Vagina (tissue), 2 donors: ENCODE measurements at regions not wholly inside any gene's neighbourhood (a gene's known extent, or its start where the extent isn't known, plus 50 kb on each side); places are given as distances from the start of the nearest gene placed in this dataset.

Experiments
- DNase-seq, 2 donors: peaks; one replicate each; pipeline ENCODE4 v3.0.0-alpha.2; 2017; ENCODE audit errors: extremely low spot score in 2 of 2
- H3K27ac ChIP-seq: fragments of 200-600 bp; sonication (generic); one replicate; pipeline ENCODE4 v1.5.1; 2019
- H3K27me3 ChIP-seq: fragments of 200-600 bp; sonication (generic); one replicate; pipeline ENCODE4 v1.5.1; 2019
- H3K36me3 ChIP-seq, 2 donors: fragments of 200-600 bp; sonication (generic); one replicate each; pipeline ENCODE4 v1.5.1; 2017 to 2019
- H3K4me1 ChIP-seq: fragments of 200-600 bp; sonication (generic); one replicate; pipeline ENCODE4 v1.5.1; 2019
- H3K4me3 ChIP-seq, 2 donors: fragments of 200-600 bp; sonication (generic); 1 replicate in 1 of 2; 2 replicates in 1 of 2; pipeline ENCODE4 v1.5.1; 2016 to 2019
- H3K9me3 ChIP-seq: fragments of 200-600 bp; sonication (generic); one replicate; pipeline ENCODE4 v1.5.1; 2019
- CTCF ChIP-seq, 3 experiments: fragments of 450-650 bp in 2 of 3; fragments of 200-600 bp in 1 of 3; sonication (generic) in 1 of 3; IDR thresholded peaks; one replicate each; pipeline ENCODE4 v1.5.1; 2017 to 2019; ENCODE audit warnings: antibody characterized with exemption in 3 of 3, mild to moderate bottlenecking in 2 of 3, moderate library complexity in 2 of 3
- POLR2A ChIP-seq, 2 donors: fragments of 450-650 bp; IDR thresholded peaks; one replicate each; pipeline ENCODE4 v1.6.1; 2017; ENCODE audit warnings: antibody characterized with exemption in 2 of 2, mild to moderate bottlenecking in 2 of 2, moderate library complexity in 2 of 2
- POLR2AphosphoS5 ChIP-seq, 2 donors: sonication (generic); formaldehyde crosslinking; IDR thresholded peaks; one replicate each; pipeline ENCODE4 v1.9.0; 2017; ENCODE audit warnings: antibody characterized with exemption in 2 of 2, mild to moderate bottlenecking in 2 of 2, low read depth in 1 of 2; ENCODE audit not compliant: insufficient read depth in 1 of 2
- intact Hi-C: fragments of 100-400 bp; cut with DNase I; formaldehyde crosslinking; loops from one replicate; pipeline ENCODE4 v1.15.1; 2023

DNA sequence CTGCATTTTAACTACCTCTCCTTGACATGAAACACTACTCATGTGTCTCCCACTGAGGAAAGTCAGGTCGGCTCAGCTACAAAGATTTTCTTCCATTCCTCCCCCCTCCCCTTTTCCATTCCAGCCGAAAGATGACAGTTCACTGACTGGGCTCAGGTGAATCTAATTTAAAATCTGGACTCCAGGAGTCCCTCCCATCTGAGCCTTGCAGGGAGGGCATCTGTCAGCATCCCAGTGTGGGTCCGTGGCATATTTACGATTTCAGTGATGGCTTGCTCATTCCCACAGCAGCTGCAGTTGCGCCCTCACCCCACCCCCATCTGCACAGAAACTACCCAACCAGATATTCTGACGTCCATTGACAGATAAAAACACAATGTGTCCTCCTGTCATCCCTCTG lies 153.7 kb upstream of the ARRDC4 start:
- Histone ChIP-seq H3K36me3 (no peaks in the 10 kb centered on the region), H3K27ac (no peak overlapping the region), H3K9me3 (no peaks in the 10 kb centered on the region), H3K4me3 (no peak overlapping the region), H3K27me3 (no peaks in the 10 kb centered on the region), H3K4me1 (no peaks in the 10 kb centered on the region)
- no peak for DNase-seq
- intact Hi-C loops: no loop called here
- TF ChIP-seq POLR2A (IDR thresholded peaks at IDR 0.05) (no peak), POLR2AphosphoS5 (IDR thresholded peaks at IDR 0.05; ENCODE audit: insufficient read depth in 1 of 2, low read depth in 1 of 2) (no peak), CTCF (IDR thresholded peaks at IDR 0.05) (no peak)

DNA sequence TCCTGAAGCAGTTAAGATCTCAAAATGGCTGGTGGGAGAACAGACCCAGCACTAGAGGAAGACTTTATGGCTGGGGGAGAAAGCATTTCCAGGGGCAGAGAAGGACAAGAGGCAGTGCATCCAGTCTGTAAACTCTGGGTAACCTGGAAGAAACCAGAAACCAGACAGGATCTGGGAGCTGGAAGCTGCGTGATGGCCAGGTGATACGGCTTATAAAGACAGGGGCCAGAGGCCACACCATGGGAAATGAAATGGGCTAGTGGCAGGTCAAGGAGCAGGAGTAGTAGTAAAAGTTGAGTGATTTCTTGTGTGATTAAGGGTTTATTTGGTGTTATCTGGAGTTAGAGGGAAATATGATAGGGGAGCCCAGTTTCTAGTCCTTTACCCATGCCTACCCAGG lies 144.7 kb upstream of the ARRDC4 start:
- Histone ChIP-seq H3K4me3 (no peak overlapping the region), H3K27ac (no peak overlapping the region), H3K4me1 (no peaks in the 10 kb centered on the region), H3K9me3 (no peaks in the 10 kb centered on the region), H3K27me3 (no peaks in the 10 kb centered on the region), H3K36me3 (no peaks in the 10 kb centered on the region)
- no peak for DNase-seq
- TF ChIP-seq POLR2A (IDR thresholded peaks at IDR 0.05): no peak
- TF ChIP-seq POLR2AphosphoS5 (IDR thresholded peaks at IDR 0.05; ENCODE audit: insufficient read depth in 1 of 2, low read depth in 1 of 2): no peak
- intact Hi-C loops: no loop called here

DNA sequence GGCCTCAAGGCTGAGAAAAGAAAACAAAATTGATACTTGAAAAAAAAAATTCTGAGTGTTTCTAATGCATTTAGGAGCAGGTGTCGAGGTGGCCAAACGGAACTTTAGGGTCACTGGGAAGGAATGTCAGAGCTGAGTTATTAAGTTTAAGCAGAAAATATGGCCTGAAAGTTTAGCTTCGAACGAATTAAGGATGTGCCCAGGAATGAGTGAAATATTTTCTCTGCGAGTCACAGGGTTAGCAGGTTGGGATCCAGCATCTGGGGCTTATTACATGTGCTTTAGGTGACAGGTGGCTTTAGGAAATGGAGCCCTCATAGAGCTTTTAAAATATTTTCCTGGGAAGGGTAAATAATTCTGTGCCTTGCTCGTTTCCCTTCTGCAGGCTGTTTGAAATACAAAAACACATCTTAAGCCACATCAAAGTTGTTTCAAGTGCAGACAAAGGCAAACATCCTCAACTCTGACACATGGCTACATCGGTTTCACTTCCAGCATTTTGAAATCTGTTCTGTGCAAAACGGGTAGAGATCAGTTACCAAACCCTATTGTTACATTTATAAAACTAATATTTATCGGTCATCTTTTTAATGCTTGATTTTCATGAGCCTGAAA lies 143.1 kb upstream of the ARRDC4 start:
- Histone ChIP-seq H3K4me3 (no peak overlapping the region), H3K4me1 (no peaks in the 10 kb centered on the region), H3K36me3 (no peaks in the 10 kb centered on the region), H3K27me3 (no peaks in the 10 kb centered on the region), H3K9me3 (no peaks in the 10 kb centered on the region), H3K27ac (no peak overlapping the region)
- TF ChIP-seq POLR2A (IDR thresholded peaks at IDR 0.05) (no peak), POLR2AphosphoS5 (IDR thresholded peaks at IDR 0.05; ENCODE audit: insufficient read depth in 1 of 2, low read depth in 1 of 2) (no peak), CTCF (IDR thresholded peaks at IDR 0.05) (no peak)
- intact Hi-C loops: no loop called here
- no peak for DNase-seq

GRCh38 chr15:97836003-97836402 lies 124.5 kb upstream of the ARRDC4 start:
- H3K36me3 ChIP-seq: no peaks in the 10 kb centered on the region
- no peaks in the 10 kb centered on the region for H3K27me3 ChIP-seq
- DNase-seq: no peak
- no peaks in the 10 kb centered on the region for H3K9me3 ChIP-seq
- TF ChIP-seq POLR2A (IDR thresholded peaks at IDR 0.05) (no peak), CTCF (IDR thresholded peaks at IDR 0.05) (no peak), POLR2AphosphoS5 (IDR thresholded peaks at IDR 0.05; ENCODE audit: insufficient read depth in 1 of 2, low read depth in 1 of 2) (no peak)
- H3K4me1 ChIP-seq: no peaks in the 10 kb centered on the region
- H3K27ac ChIP-seq: no peak overlapping the region
- no peak overlapping the region for H3K4me3 ChIP-seq
- intact Hi-C loops: no loop called here

DNA sequence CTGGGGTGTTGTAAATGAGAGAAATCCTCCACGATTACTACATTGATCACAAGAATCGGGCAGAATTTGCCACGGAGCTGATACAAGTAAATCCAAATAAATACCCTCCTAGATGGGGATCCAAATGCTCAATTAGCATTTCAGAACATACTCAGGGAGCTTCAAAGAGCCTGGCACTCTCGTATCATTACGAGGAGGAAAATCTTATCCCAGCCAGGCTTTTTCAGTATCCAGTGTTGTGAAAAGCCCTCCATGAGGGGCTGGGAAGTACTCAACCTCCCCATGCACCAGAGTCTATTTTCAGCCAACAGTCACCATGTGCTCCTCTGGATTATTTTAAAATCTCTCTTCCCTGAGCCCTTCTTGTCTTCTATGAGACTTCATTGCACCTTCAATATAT lies 122.6 kb upstream of the ARRDC4 start:
- Histone ChIP-seq H3K9me3 (no peaks in the 10 kb centered on the region), H3K36me3 (no peaks in the 10 kb centered on the region), H3K4me3 (no peak overlapping the region), H3K27me3 (no peaks in the 10 kb centered on the region), H3K4me1 (no peaks in the 10 kb centered on the region), H3K27ac (no peak overlapping the region)
- TF ChIP-seq POLR2A (IDR thresholded peaks at IDR 0.05) (no peak), POLR2AphosphoS5 (IDR thresholded peaks at IDR 0.05; ENCODE audit: insufficient read depth in 1 of 2, low read depth in 1 of 2) (no peak), CTCF (IDR thresholded peaks at IDR 0.05) (no peak)
- intact Hi-C loops: no loop called here
- DNase-seq: no peak
